SK-N-SH treated with all-trans-retinoic acid at 6 μM for 48 hours (cell line): ENCODE measurements at regions not wholly inside any gene's neighbourhood (a gene's known extent, or its start where the extent isn't known, plus 50 kb on each side); places are given as distances from the start of the nearest gene placed in this dataset.

ENCODE experiments used
- ATAC-seq: fragments of 200-7000 bp; cut with Tn5 transposase; 3 replicates; pipeline ENCODE4 v1.9.1; 2020; ENCODE audit warnings: mild to moderate bottlenecking, moderate library complexity
- ARNTL ChIP-seq: fragments of 450-650 bp; formaldehyde crosslinking; IDR thresholded peaks from 2 replicates; pipeline ENCODE4 v1.5.0; 2020; ENCODE audit warnings: low read depth, mild to moderate bottlenecking, moderate library complexity, borderline replicate concordance
- BACH2 ChIP-seq: fragments of 250-450 bp; sonication (Bioruptor Pico); IDR thresholded peaks from 2 replicates; pipeline ENCODE4 v1.9.0; 2021; ENCODE audit warnings: mild to moderate bottlenecking, borderline replicate concordance
- CREB5 ChIP-seq: fragments of 250-450 bp; sonication (Bioruptor Pico); IDR thresholded peaks from 2 replicates; pipeline ENCODE4 v1.5.1; 2020; ENCODE audit warnings: low read depth, mild to moderate bottlenecking, moderate library complexity
- CSDC2 ChIP-seq: fragments of 250-450 bp; sonication (Bioruptor Pico); IDR thresholded peaks from 2 replicates; pipeline ENCODE4 v1.5.0; 2020; ENCODE audit warnings: mild to moderate bottlenecking, moderate library complexity
- ESRRG ChIP-seq: fragments of 250-450 bp; sonication (Bioruptor Pico); IDR thresholded peaks from 2 replicates; pipeline ENCODE4 v1.6.1; 2021; ENCODE audit warnings: mild to moderate bottlenecking
- GLIS3 ChIP-seq: fragments of 250-450 bp; sonication (Bioruptor Pico); IDR thresholded peaks from 2 replicates; pipeline ENCODE4 v1.5.0; 2020; ENCODE audit warnings: mild to moderate bottlenecking, moderate library complexity
- ISL1 ChIP-seq: fragments of 250-450 bp; sonication (Bioruptor Pico); IDR thresholded peaks from 2 replicates; pipeline ENCODE4 v2.1.2; 2022; ENCODE audit warnings: mild to moderate bottlenecking, moderate library complexity
- OSR1 ChIP-seq: fragments of 250-450 bp; sonication (Bioruptor Pico); IDR thresholded peaks from 2 replicates; pipeline ENCODE4 v1.8.0; 2022; ENCODE audit warnings: moderate library complexity, mild to moderate bottlenecking, inconsistent platforms
- PATZ1 ChIP-seq: fragments of 250-450 bp; sonication (Bioruptor Pico); IDR thresholded peaks from 2 replicates; pipeline ENCODE4 v1.8.0; 2020; ENCODE audit warnings: mild to moderate bottlenecking, moderate library complexity, borderline replicate concordance
- PPARA ChIP-seq: fragments of 250-450 bp; sonication (Bioruptor Pico); IDR thresholded peaks from 2 replicates; pipeline ENCODE4 v1.5.0; 2020; ENCODE audit warnings: mild to moderate bottlenecking, borderline replicate concordance
- SNAI2 ChIP-seq: fragments of 250-450 bp; sonication (Bioruptor Pico); IDR thresholded peaks from 2 replicates; pipeline ENCODE4 v1.5.0; 2020; ENCODE audit warnings: mild to moderate bottlenecking, moderate library complexity
- TOX ChIP-seq: fragments of 250-450 bp; sonication (Bioruptor Pico); IDR thresholded peaks from 2 replicates; pipeline ENCODE4 v1.8.0; 2021; ENCODE audit warnings: mild to moderate bottlenecking, moderate library complexity, borderline replicate concordance
- ZC3H10 ChIP-seq: fragments of 250-450 bp; sonication (Bioruptor Pico); IDR thresholded peaks from 2 replicates; pipeline ENCODE4 v1.5.1; 2021; ENCODE audit warnings: mild to moderate bottlenecking, moderate library complexity
- ZFP3 ChIP-seq: fragments of 250-450 bp; sonication (Bioruptor Pico); IDR thresholded peaks from 2 replicates; pipeline ENCODE4 v1.5.0; 2020; ENCODE audit warnings: mild to moderate bottlenecking, moderate library complexity
- ZNF565 ChIP-seq: fragments of 450-650 bp; formaldehyde crosslinking; conservative IDR thresholded peaks from 2 replicates; pipeline ENCODE4 v1.5.0; 2020; ENCODE audit warnings: low read depth, mild to moderate bottlenecking, moderate library complexity
- ZNF70 ChIP-seq: fragments of 450-650 bp; formaldehyde crosslinking; IDR thresholded peaks from 2 replicates; pipeline ENCODE4 v1.5.0; 2020; ENCODE audit warnings: mild to moderate bottlenecking, moderate library complexity
- ZNF8 ChIP-seq: fragments of 450-650 bp; formaldehyde crosslinking; IDR thresholded peaks from 2 replicates; pipeline ENCODE4 v1.5.0; 2020; ENCODE audit warnings: mild to moderate bottlenecking, moderate library complexity
- TF ChIP-seq, protein P1 (sequence below): fragments of 250-450 bp; sonication (Bioruptor Pico); IDR thresholded peaks from 2 replicates; pipeline ENCODE4 v1.8.0; 2021; ENCODE audit warnings: low read depth, mild to moderate bottlenecking, moderate library complexity, borderline replicate concordance
- TF ChIP-seq, protein P2 (sequence below): fragments of 250-450 bp; sonication (Bioruptor Pico); IDR thresholded peaks from 2 replicates; pipeline ENCODE4 v1.5.0; 2020; ENCODE audit warnings: mild to moderate bottlenecking, moderate library complexity

- no peak for TF ChIP-seq CREB5
- TF ChIP-seq ZNF8 (CRISPR knock-in tag), result no peak
- TF ChIP-seq TOX, result no peak
- no peak for TF ChIP-seq ZNF70 (CRISPR knock-in tag)
- no peak for TF ChIP-seq CSDC2 (CRISPR knock-in tag)
Measured at GRCh38 chr16:17019366-17019765, 451.4 kb downstream of the XYLT1 start (continued).

DNA sequence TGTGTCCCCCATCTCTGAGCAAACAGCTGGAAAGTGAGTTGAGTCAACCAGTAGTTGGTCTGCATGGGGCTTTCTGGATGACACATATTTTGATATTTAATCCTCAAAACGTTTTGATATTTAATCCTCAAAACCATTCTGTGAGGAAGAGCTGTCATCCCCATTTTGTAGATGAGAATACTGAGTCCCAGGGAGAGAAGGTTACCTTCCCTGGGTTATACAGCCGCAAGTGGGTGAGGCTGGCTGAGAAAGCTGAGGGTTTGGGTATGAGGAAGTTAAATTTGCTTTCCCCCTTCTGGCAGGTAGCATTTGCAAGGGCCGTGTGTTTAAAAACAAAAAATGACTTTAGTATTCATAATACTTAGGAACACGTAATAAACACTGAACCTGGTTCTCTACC lies 447.2 kb downstream of the XYLT1 start:
- no peak for TF ChIP-seq ZNF565
- TF ChIP-seq PPARA (CRISPR knock-in tag), result no peak
- TF ChIP-seq ZNF70 (CRISPR knock-in tag), result no peak
- TF ChIP-seq, protein P1, sequence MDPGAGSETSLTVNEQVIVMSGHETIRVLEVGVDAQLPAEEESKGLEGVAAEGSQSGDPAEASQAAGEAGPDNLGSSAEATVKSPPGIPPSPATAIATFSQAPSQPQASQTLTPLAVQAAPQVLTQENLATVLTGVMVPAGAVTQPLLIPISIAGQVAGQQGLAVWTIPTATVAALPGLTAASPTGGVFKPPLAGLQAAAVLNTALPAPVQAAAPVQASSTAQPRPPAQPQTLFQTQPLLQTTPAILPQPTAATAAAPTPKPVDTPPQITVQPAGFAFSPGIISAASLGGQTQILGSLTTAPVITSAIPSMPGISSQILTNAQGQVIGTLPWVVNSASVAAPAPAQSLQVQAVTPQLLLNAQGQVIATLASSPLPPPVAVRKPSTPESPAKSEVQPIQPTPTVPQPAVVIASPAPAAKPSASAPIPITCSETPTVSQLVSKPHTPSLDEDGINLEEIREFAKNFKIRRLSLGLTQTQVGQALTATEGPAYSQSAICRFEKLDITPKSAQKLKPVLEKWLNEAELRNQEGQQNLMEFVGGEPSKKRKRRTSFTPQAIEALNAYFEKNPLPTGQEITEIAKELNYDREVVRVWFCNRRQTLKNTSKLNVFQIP, result no peak
- TF ChIP-seq BACH2 (CRISPR knock-in tag), result no peak

GRCh38 chr16:17024514-17024913 lies 446.2 kb downstream of the XYLT1 start:
- TF ChIP-seq OSR1 (no peak), ZFP3 (no peak), ARNTL (CRISPR knock-in tag) (no peak), ZNF565 (no peak), GLIS3 (no peak), ESRRG (CRISPR knock-in tag) (no peak), TOX (no peak), SNAI2 (no peak), ZC3H10 (no peak), ISL1 (CRISPR knock-in tag) (no peak), ZNF8 (CRISPR knock-in tag) (no peak)
- TF ChIP-seq, protein P2, sequence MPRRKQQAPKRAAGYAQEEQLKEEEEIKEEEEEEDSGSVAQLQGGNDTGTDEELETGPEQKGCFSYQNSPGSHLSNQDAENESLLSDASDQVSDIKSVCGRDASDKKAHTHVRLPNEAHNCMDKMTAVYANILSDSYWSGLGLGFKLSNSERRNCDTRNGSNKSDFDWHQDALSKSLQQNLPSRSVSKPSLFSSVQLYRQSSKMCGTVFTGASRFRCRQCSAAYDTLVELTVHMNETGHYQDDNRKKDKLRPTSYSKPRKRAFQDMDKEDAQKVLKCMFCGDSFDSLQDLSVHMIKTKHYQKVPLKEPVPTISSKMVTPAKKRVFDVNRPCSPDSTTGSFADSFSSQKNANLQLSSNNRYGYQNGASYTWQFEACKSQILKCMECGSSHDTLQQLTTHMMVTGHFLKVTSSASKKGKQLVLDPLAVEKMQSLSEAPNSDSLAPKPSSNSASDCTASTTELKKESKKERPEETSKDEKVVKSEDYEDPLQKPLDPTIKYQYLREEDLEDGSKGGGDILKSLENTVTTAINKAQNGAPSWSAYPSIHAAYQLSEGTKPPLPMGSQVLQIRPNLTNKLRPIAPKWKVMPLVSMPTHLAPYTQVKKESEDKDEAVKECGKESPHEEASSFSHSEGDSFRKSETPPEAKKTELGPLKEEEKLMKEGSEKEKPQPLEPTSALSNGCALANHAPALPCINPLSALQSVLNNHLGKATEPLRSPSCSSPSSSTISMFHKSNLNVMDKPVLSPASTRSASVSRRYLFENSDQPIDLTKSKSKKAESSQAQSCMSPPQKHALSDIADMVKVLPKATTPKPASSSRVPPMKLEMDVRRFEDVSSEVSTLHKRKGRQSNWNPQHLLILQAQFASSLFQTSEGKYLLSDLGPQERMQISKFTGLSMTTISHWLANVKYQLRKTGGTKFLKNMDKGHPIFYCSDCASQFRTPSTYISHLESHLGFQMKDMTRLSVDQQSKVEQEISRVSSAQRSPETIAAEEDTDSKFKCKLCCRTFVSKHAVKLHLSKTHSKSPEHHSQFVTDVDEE (CRISPR knock-in tag), result no peak
- TF ChIP-seq, protein P1, result no peak
- ATAC-seq, result no peak

More for the DNA sequence above, 447.2 kb downstream of the XYLT1 start:
- no peak for ATAC-seq

- no peak for ATAC-seq
Measured at GRCh38 chr16:17026600-17027242, 444.0 kb downstream of the XYLT1 start.

More at GRCh38 chr16:17026600-17027242, 444.0 kb downstream of the XYLT1 start:
- no peak for TF ChIP-seq ZNF565
- TF ChIP-seq ZFP3, result no peak
- no peak for TF ChIP-seq PATZ1 (CRISPR knock-in tag)
